ENCODE measurements at regions not wholly inside any gene's neighbourhood (a gene's known extent, or its start where the extent isn't known, plus 50 kb on each side); places are given as distances from the start of the nearest gene placed in this dataset.

DNA sequence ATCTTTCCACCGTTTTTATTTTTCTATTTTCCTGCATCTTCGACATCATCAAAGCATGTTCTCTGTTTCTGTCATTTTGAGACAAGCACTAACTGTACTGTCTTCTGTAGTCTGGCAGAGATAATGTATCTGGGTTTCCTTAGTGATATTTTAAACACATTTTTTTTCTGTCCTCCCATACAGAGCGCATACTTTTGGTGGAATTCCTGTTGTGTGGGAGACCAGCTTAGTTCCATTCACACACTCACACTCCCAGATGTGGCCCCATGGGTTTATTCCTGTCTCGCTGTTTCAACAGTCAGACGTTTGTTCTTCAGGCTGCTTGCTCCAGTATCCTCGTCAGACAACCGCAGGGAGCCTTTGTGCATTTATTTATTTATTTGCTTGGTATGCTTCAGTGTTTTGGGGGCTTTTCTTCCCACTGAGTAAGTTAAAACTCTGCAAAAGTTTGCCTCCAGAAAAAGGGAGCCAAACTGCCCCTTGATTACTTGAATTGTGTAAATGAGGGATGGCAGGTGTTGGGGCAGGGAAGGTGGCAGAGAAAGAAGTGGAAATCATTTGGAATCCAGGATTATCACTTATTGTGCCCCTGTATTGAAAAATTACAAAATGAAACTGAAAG is 456.8 kb upstream of the KLF6 start:
- TF ChIP-seq EZH2 (IDR thresholded peaks at IDR 0.05; ENCODE audit: borderline replicate concordance, insufficient read depth, low read depth, low read length, poor library complexity, severe bottlenecking): no peak
- TF ChIP-seq, protein P1, sequence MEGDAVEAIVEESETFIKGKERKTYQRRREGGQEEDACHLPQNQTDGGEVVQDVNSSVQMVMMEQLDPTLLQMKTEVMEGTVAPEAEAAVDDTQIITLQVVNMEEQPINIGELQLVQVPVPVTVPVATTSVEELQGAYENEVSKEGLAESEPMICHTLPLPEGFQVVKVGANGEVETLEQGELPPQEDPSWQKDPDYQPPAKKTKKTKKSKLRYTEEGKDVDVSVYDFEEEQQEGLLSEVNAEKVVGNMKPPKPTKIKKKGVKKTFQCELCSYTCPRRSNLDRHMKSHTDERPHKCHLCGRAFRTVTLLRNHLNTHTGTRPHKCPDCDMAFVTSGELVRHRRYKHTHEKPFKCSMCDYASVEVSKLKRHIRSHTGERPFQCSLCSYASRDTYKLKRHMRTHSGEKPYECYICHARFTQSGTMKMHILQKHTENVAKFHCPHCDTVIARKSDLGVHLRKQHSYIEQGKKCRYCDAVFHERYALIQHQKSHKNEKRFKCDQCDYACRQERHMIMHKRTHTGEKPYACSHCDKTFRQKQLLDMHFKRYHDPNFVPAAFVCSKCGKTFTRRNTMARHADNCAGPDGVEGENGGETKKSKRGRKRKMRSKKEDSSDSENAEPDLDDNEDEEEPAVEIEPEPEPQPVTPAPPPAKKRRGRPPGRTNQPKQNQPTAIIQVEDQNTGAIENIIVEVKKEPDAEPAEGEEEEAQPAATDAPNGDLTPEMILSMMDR (IDR thresholded peaks at IDR 0.05): no peak
- WGBS (ENCODE audit: insufficient coverage): 93% methylated on average over 3 of the region's 7 CpGs
- Histone ChIP-seq H3K4me1 (ENCODE audit: control insufficient read depth in 2 of 2, insufficient read depth in 2 of 2, low read length in 2 of 2) (no peaks in the 10 kb centered on the region), H4K20me1 (ENCODE audit: control insufficient read depth, insufficient read depth, low read length, poor library complexity, severe bottlenecking) (no peaks in the 10 kb centered on the region), H3K79me2 (ENCODE audit: control insufficient read depth, insufficient read depth, low read length) (no peaks in the 10 kb centered on the region), H3K4me2 (replicated peaks; ENCODE audit: low read depth, low read length, poor library complexity, severe bottlenecking) (no peak overlapping the region), H2AFZ (ENCODE audit: insufficient read depth, low read depth, low read length, poor library complexity, severe bottlenecking) (no peak overlapping the region), H3K27me3 (replicated peaks in 1 of 4; ENCODE audit: control extremely low read depth in 1 of 4, control insufficient read depth in 3 of 4, insufficient read depth in 4 of 4, low read length in 3 of 4) (no peaks in the 10 kb centered on the region), H3K36me3 (replicated peaks in 1 of 2; ENCODE audit: control extremely low read depth in 1 of 2, control insufficient read depth in 1 of 2, extremely low read depth in 1 of 2, insufficient read depth in 2 of 2, low read length in 1 of 2) (no peaks in the 10 kb centered on the region), H3K9me3 (ENCODE audit: control extremely low read depth in 1 of 3, control insufficient read depth in 2 of 3, insufficient read depth in 1 of 3, low read length in 2 of 3) (peaks cover 0 to 2% (median 0%) of the 10 kb centered on the region in 3 donors), H3K4me3 (ENCODE audit: control extremely low read depth in 1 of 5, extremely low read depth in 1 of 5, insufficient read depth in 1 of 5, low read depth in 2 of 5, low read length in 4 of 5) (no peak overlapping the region), H3K27ac (ENCODE audit: low read length in 2 of 2) (no peak overlapping the region), H3K9ac (ENCODE audit: low read length) (no peak overlapping the region)
- Mint-ChIP-seq H3K27ac (no peak overlapping the region), H3K4me3 (no peak overlapping the region), H3K9me3 (ENCODE audit: insufficient read depth) (no peaks in the 10 kb centered on the region), H3K4me1 (peaks cover 9% of the 10 kb centered on the region), H3K27me3 (no peaks in the 10 kb centered on the region)
- ATAC-seq (ENCODE audit: low read depth) (no peak), DNase-seq (no peak)
- intact Hi-C loops (cut with micrococcal nuclease): no loop called here
- POLR2A ChIA-PET: no interaction called here
- CTCF ChIA-PET: no interaction called here

- Mint-ChIP-seq H3K27ac (no peak overlapping the region), H3K27me3 (no peaks in the 10 kb centered on the region), H3K4me1 (no peaks in the 10 kb centered on the region), H3K4me3 (no peak overlapping the region), H3K9me3 (ENCODE audit: insufficient read depth) (no peaks in the 10 kb centered on the region)
- no peak overlapping the region for H3K27ac ChIP-seq (ENCODE audit: low read length in 2 of 2)
- H2AFZ ChIP-seq (ENCODE audit: insufficient read depth, low read depth, low read length, poor library complexity, severe bottlenecking): no peak overlapping the region
- ATAC-seq (ENCODE audit: low read depth) (no peak), DNase-seq (no peak)
- H3K4me1 ChIP-seq (ENCODE audit: control insufficient read depth in 2 of 2, insufficient read depth in 2 of 2, low read length in 2 of 2): no peaks in the 10 kb centered on the region
- H4K20me1 ChIP-seq (ENCODE audit: control insufficient read depth, insufficient read depth, low read length, poor library complexity, severe bottlenecking): no peaks in the 10 kb centered on the region
- no peak overlapping the region for H3K4me2 ChIP-seq (replicated peaks; ENCODE audit: low read depth, low read length, poor library complexity, severe bottlenecking)
- H3K79me2 ChIP-seq (ENCODE audit: control insufficient read depth, insufficient read depth, low read length): no peaks in the 10 kb centered on the region
- CTCF ChIA-PET: no interaction called here
- 57% methylated on average over 1 of the region's 7 CpGs for WGBS (ENCODE audit: insufficient coverage)
- POLR2A ChIA-PET: interaction anchor here (0.5 kb wide), 1 partner anchor 733 kb away, joined by 3 read pairs; no protein-coding TSS in a partner anchor
- TF ChIP-seq, protein P1 (IDR thresholded peaks at IDR 0.05): no peak
- no peak for TF ChIP-seq EZH2 (IDR thresholded peaks at IDR 0.05; ENCODE audit: borderline replicate concordance, insufficient read depth, low read depth, low read length, poor library complexity, severe bottlenecking)
- no peaks in the 10 kb centered on the region for H3K27me3 ChIP-seq (replicated peaks in 1 of 4; ENCODE audit: control extremely low read depth in 1 of 4, control insufficient read depth in 3 of 4, insufficient read depth in 4 of 4, low read length in 3 of 4)
- H3K9me3 ChIP-seq (ENCODE audit: control extremely low read depth in 1 of 3, control insufficient read depth in 2 of 3, insufficient read depth in 1 of 3, low read length in 2 of 3): peaks cover 0 to 3% (median 0%) of the 10 kb centered on the region in 3 donors
- no peak overlapping the region for H3K4me3 ChIP-seq (ENCODE audit: control extremely low read depth in 1 of 5, extremely low read depth in 1 of 5, insufficient read depth in 1 of 5, low read depth in 2 of 5, low read length in 4 of 5)
- intact Hi-C loops (cut with micrococcal nuclease): no loop called here
- no peaks in the 10 kb centered on the region for H3K36me3 ChIP-seq (replicated peaks in 1 of 2; ENCODE audit: control extremely low read depth in 1 of 2, control insufficient read depth in 1 of 2, extremely low read depth in 1 of 2, insufficient read depth in 2 of 2, low read length in 1 of 2)
- H3K9ac ChIP-seq (ENCODE audit: low read length): no peak overlapping the region
These were observed 455.7 kb upstream of the KLF6 start for GRCh38 chr10:4240608-4241197.

All from B cell (primary cell).